ENCODE measurements at regions not wholly inside any gene's neighbourhood (a gene's known extent, or its start where the extent isn't known, plus 50 kb on each side); places are given as distances from the start of the nearest gene placed in this dataset.
"Not testable (repeated sequence)": the region's sequence is repeated elsewhere in the genome, so short reads cannot be mapped to it uniquely, and the experiment has no call there.

DNA sequence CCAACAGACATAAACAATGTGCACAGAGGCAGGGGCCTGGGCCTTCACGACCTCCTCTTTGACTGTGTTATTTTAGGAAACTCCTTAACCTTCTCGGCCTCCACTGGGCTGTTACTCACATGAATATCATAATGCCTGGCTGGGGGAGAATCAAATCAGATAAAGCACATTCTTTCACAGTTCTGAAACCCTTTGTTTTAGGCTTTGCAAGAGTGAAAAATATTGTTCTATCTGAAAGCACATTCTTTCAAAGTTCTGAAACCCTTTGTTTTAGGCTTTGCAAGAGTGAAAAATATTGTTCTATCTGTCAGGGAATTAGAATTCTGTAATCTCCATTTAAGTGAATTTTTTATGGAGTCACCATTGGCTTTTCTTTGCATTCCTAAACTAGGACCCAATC, 50.7 kb upstream of the SYNDIG1 start:
- no peaks in the 10 kb centered on the region for H3K27me3 ChIP-seq (ENCODE audit: control insufficient read depth in 1 of 2, insufficient read depth in 2 of 2, low read length in 2 of 2)
- H3K9ac ChIP-seq (ENCODE audit: low read depth in 1 of 2, low read length in 2 of 2): no peak overlapping the region
- no peaks in the 10 kb centered on the region for H3K36me3 ChIP-seq (ENCODE audit: control insufficient read depth in 1 of 2, insufficient read depth in 2 of 2, low read length in 2 of 2)
- H3K9me3 ChIP-seq (ENCODE audit: control insufficient read depth in 1 of 2, low read length in 2 of 2): peaks cover 3 to 10% of the 10 kb centered on the region in 2 donors
- no peak overlapping the region for H3K27ac ChIP-seq (ENCODE audit: low read depth, low read length)
- no peaks in the 10 kb centered on the region for H3K4me1 ChIP-seq (ENCODE audit: control insufficient read depth in 1 of 2, insufficient read depth in 2 of 2, low read length in 2 of 2)
- H3K4me3 ChIP-seq (ENCODE audit: low read depth in 1 of 2, low read length in 2 of 2): no peak overlapping the region

- Histone ChIP-seq H3K9ac (ENCODE audit: low read depth in 1 of 2, low read length in 2 of 2) (no peak overlapping the region), H3K4me3 (ENCODE audit: low read depth in 1 of 2, low read length in 2 of 2) (no peak overlapping the region), H3K4me1 (ENCODE audit: control insufficient read depth in 1 of 2, insufficient read depth in 2 of 2, low read length in 2 of 2) (no peaks in the 10 kb centered on the region), H3K27me3 (ENCODE audit: control insufficient read depth in 1 of 2, insufficient read depth in 2 of 2, low read length in 2 of 2) (no peaks in the 10 kb centered on the region), H3K36me3 (ENCODE audit: control insufficient read depth in 1 of 2, insufficient read depth in 2 of 2, low read length in 2 of 2) (no peaks in the 10 kb centered on the region), H3K9me3 (ENCODE audit: control insufficient read depth in 1 of 2, low read length in 2 of 2) (peaks cover 3 to 10% of the 10 kb centered on the region in 2 donors), H3K27ac (ENCODE audit: low read depth, low read length) (no peak overlapping the region)
These were observed 51.9 kb upstream of the SYNDIG1 start for GRCh38 chr20:24417485-24417884.

- not testable (repeated sequence) for H3K27me3 ChIP-seq (ENCODE audit: control insufficient read depth in 1 of 2, insufficient read depth in 2 of 2, low read length in 2 of 2); H3K9me3 ChIP-seq (ENCODE audit: control insufficient read depth in 1 of 2, low read length in 2 of 2); H3K4me1 ChIP-seq (ENCODE audit: control insufficient read depth in 1 of 2, insufficient read depth in 2 of 2, low read length in 2 of 2); H3K27ac ChIP-seq (ENCODE audit: low read depth, low read length); H3K9ac ChIP-seq (ENCODE audit: low read depth in 1 of 2, low read length in 2 of 2); H3K36me3 ChIP-seq (ENCODE audit: control insufficient read depth in 1 of 2, insufficient read depth in 2 of 2, low read length in 2 of 2); H3K4me3 ChIP-seq (ENCODE audit: low read depth in 1 of 2, low read length in 2 of 2)
These were observed 54.0 kb upstream of the SYNDIG1 start for GRCh38 chr20:24415444-24415843.

DNA sequence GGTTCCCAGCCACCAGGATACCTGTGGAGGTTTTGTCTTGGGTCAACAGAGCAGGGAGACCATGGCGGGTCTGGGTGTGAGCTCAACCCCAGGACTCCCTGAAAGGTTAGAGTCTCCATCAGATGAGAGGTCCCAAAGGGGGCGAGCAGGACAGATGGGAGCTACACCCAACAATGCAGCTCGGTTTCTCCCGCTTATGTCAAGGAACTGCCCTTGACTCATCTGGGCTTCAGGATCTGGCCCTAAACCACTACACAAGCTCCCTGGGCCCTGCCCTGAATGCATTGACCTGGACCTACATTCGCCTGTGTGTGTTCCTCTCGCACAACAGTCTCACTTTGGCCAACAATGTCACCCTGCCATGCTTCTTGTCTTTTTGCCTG, 57.6 kb upstream of the SYNDIG1 start:
- H3K4me1 ChIP-seq (ENCODE audit: control insufficient read depth in 1 of 2, insufficient read depth in 2 of 2, low read length in 2 of 2): no peaks in the 10 kb centered on the region
- no peaks in the 10 kb centered on the region for H3K36me3 ChIP-seq (ENCODE audit: control insufficient read depth in 1 of 2, insufficient read depth in 2 of 2, low read length in 2 of 2)
- H3K9me3 ChIP-seq (ENCODE audit: control insufficient read depth in 1 of 2, low read length in 2 of 2): peaks cover 0 to 7% of the 10 kb centered on the region in 2 donors
- H3K27ac ChIP-seq (ENCODE audit: low read depth, low read length): no peak overlapping the region
- H3K4me3 ChIP-seq (ENCODE audit: low read depth in 1 of 2, low read length in 2 of 2): no peak overlapping the region
- no peak overlapping the region for H3K9ac ChIP-seq (ENCODE audit: low read depth in 1 of 2, low read length in 2 of 2)
- no peaks in the 10 kb centered on the region for H3K27me3 ChIP-seq (ENCODE audit: control insufficient read depth in 1 of 2, insufficient read depth in 2 of 2, low read length in 2 of 2)

DNA sequence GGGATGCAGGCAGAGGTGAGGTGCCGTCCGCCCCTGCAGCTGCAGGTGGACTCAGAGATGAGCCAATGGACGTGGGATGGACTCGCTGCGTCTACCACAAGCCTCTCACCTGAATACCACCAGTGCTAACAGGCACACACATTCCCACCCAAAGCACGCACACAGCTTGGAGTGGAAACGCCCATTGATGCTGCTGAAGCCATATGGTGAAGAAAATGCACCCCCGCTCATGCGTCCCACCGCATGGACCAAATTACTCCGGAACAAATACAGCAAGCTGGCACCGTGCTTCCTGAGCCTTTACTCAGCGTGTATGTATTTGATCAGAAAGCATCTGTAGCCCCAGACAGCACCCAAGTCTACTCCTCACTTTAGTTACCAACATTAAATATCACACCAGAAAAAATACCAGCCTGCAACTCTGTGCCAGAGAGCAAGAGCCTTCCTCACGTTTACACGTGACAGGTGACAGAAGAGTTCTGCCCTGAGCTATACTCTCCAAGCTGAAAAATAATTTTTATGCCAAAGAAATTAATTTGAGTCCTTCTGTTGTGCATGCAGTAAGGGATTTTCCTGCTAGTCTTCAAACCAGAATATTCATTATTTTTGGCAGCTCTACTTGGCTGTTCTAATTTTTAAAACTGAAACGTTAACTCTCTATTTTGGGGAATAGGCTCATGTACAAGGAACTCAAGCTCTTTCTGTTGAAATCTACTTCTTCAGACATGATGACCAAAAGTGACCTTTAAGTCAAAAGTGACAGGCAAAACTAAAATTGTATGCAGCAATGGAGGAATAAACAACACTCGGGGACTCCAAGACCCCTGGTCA, 58.2 kb upstream of the SYNDIG1 start:
- no peaks in the 10 kb centered on the region for H3K36me3 ChIP-seq (ENCODE audit: control insufficient read depth in 1 of 2, insufficient read depth in 2 of 2, low read length in 2 of 2)
- no peaks in the 10 kb centered on the region for H3K27me3 ChIP-seq (ENCODE audit: control insufficient read depth in 1 of 2, insufficient read depth in 2 of 2, low read length in 2 of 2)
- peaks cover 0 to 2% of the 10 kb centered on the region in 2 donors for H3K9me3 ChIP-seq (ENCODE audit: control insufficient read depth in 1 of 2, low read length in 2 of 2)
- no peak overlapping the region for H3K9ac ChIP-seq (ENCODE audit: low read depth in 1 of 2, low read length in 2 of 2)
- H3K4me3 ChIP-seq (ENCODE audit: low read depth in 1 of 2, low read length in 2 of 2): no peak overlapping the region
- H3K4me1 ChIP-seq (ENCODE audit: control insufficient read depth in 1 of 2, insufficient read depth in 2 of 2, low read length in 2 of 2): no peaks in the 10 kb centered on the region
- no peak overlapping the region for H3K27ac ChIP-seq (ENCODE audit: low read depth, low read length)

DNA sequence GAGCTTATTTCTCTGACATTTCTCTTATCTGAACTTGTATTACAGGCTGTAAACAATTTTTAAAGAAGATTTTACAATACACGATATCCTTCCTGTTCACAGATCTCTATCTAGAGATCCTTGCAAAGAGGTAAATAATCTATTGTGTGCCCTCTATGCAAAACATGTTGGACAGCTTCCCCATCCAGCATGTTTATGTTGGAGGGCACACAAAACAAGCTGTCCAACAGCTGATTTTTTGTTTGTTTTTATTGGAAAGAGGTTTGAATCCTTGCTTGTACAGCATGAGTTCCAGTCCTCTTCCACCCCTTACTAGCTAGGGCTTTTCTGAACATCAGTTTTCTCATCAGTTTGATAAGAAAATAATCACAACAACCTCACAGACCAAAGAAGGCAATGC, 62.3 kb upstream of the SYNDIG1 start:
- H3K4me3 ChIP-seq (ENCODE audit: low read depth in 1 of 2, low read length in 2 of 2): no peak overlapping the region
- no peaks in the 10 kb centered on the region for H3K27me3 ChIP-seq (ENCODE audit: control insufficient read depth in 1 of 2, insufficient read depth in 2 of 2, low read length in 2 of 2)
- no peak overlapping the region for H3K27ac ChIP-seq (ENCODE audit: low read depth, low read length)
- H3K36me3 ChIP-seq (ENCODE audit: control insufficient read depth in 1 of 2, insufficient read depth in 2 of 2, low read length in 2 of 2): no peaks in the 10 kb centered on the region
- H3K4me1 ChIP-seq (ENCODE audit: control insufficient read depth in 1 of 2, insufficient read depth in 2 of 2, low read length in 2 of 2): no peaks in the 10 kb centered on the region
- H3K9ac ChIP-seq (ENCODE audit: low read depth in 1 of 2, low read length in 2 of 2): no peak overlapping the region
- no peaks in the 10 kb centered on the region for H3K9me3 ChIP-seq (ENCODE audit: control insufficient read depth in 1 of 2, low read length in 2 of 2)

DNA sequence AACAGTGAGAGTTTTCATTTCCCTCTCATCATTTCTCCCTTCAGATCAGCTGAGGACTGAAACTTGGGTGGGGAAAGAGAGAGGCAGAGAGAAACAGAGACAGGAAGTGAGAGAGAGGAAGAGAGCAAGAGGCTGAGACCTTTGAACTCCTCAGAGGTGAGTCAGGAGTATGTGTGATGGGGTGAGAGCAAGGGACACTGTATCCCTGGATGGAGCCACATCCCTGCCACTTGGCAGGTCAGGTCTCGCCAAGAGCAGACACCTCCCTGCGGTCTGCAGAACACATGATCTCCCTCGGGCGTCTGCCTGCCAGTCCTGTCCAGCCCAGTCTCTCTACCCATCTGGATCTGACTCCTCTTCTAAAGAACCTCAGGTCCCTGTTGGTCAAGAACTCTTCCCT, 62.7 kb upstream of the SYNDIG1 start:
- Histone ChIP-seq H3K27ac (ENCODE audit: low read depth, low read length) (no peak overlapping the region), H3K9ac (ENCODE audit: low read depth in 1 of 2, low read length in 2 of 2) (no peak overlapping the region), H3K9me3 (ENCODE audit: control insufficient read depth in 1 of 2, low read length in 2 of 2) (no peaks in the 10 kb centered on the region), H3K4me1 (ENCODE audit: control insufficient read depth in 1 of 2, insufficient read depth in 2 of 2, low read length in 2 of 2) (no peaks in the 10 kb centered on the region), H3K27me3 (ENCODE audit: control insufficient read depth in 1 of 2, insufficient read depth in 2 of 2, low read length in 2 of 2) (no peaks in the 10 kb centered on the region), H3K4me3 (ENCODE audit: low read depth in 1 of 2, low read length in 2 of 2) (no peak overlapping the region), H3K36me3 (ENCODE audit: control insufficient read depth in 1 of 2, insufficient read depth in 2 of 2, low read length in 2 of 2) (no peaks in the 10 kb centered on the region)

DNA sequence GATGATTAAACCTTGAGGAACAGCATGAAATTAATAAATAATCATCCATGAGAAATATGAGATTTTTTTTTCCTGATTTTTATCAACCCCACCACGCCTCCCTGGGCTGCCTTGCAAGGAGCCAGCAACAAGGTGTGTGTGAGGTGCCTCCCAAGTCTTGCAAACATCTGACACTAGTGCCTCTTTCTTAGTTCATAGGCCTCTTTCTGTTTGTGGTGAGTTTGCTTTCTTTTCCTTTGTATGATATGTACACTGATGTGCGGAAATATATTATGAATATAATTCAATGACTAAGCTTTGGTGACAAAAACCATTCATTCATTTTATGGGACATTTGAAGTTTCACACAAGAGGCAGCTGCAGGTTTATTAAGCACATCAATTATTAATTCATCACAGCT, 63.2 kb upstream of the SYNDIG1 start:
- no peak overlapping the region for H3K27ac ChIP-seq (ENCODE audit: low read depth, low read length)

GRCh38 chr20:24405810-24406209, 63.6 kb upstream of the SYNDIG1 start:
- H3K4me3 ChIP-seq (ENCODE audit: low read depth in 1 of 2, low read length in 2 of 2): no peak overlapping the region
- H3K27me3 ChIP-seq (ENCODE audit: control insufficient read depth in 1 of 2, insufficient read depth in 2 of 2, low read length in 2 of 2): no peaks in the 10 kb centered on the region
- no peaks in the 10 kb centered on the region for H3K9me3 ChIP-seq (ENCODE audit: control insufficient read depth in 1 of 2, low read length in 2 of 2)
- H3K36me3 ChIP-seq (ENCODE audit: control insufficient read depth in 1 of 2, insufficient read depth in 2 of 2, low read length in 2 of 2): no peaks in the 10 kb centered on the region
- H3K4me1 ChIP-seq (ENCODE audit: control insufficient read depth in 1 of 2, insufficient read depth in 2 of 2, low read length in 2 of 2): no peaks in the 10 kb centered on the region
- no peak overlapping the region for H3K27ac ChIP-seq (ENCODE audit: low read depth, low read length)
- no peak overlapping the region for H3K9ac ChIP-seq (ENCODE audit: low read depth in 1 of 2, low read length in 2 of 2)

More for the DNA sequence above, 63.2 kb upstream of the SYNDIG1 start:
- Histone ChIP-seq H3K9me3 (ENCODE audit: control insufficient read depth in 1 of 2, low read length in 2 of 2) (no peaks in the 10 kb centered on the region), H3K27me3 (ENCODE audit: control insufficient read depth in 1 of 2, insufficient read depth in 2 of 2, low read length in 2 of 2) (no peaks in the 10 kb centered on the region), H3K36me3 (ENCODE audit: control insufficient read depth in 1 of 2, insufficient read depth in 2 of 2, low read length in 2 of 2) (no peaks in the 10 kb centered on the region), H3K4me1 (ENCODE audit: control insufficient read depth in 1 of 2, insufficient read depth in 2 of 2, low read length in 2 of 2) (no peaks in the 10 kb centered on the region), H3K9ac (ENCODE audit: low read depth in 1 of 2, low read length in 2 of 2) (no peak overlapping the region), H3K4me3 (ENCODE audit: low read depth in 1 of 2, low read length in 2 of 2) (no peak overlapping the region)

DNA sequence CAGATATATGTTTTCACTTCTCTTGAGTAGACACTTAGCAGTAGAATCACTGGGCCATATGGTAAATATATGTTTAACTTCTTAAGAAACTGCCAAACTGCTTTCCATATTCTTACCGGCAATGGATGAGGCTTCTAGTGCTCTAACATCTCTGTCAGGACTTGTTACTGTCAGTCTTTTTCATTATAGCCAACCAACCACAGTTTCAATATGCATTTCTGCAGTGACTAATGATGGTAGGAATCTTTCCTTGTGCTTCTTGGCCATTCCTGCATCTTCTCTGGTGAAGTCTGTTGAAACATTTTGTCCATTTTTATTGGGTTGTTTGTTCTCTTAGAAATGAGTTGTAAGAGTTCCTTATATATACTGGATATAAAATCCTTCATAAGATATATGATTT, 66.0 kb upstream of the SYNDIG1 start:
- Histone ChIP-seq H3K9ac (ENCODE audit: low read depth in 1 of 2, low read length in 2 of 2) (no peak overlapping the region), H3K4me3 (ENCODE audit: low read depth in 1 of 2, low read length in 2 of 2) (no peak overlapping the region), H3K27me3 (ENCODE audit: control insufficient read depth in 1 of 2, insufficient read depth in 2 of 2, low read length in 2 of 2) (no peaks in the 10 kb centered on the region), H3K9me3 (ENCODE audit: control insufficient read depth in 1 of 2, low read length in 2 of 2) (no peaks in the 10 kb centered on the region), H3K27ac (ENCODE audit: low read depth, low read length) (no peak overlapping the region), H3K4me1 (ENCODE audit: control insufficient read depth in 1 of 2, insufficient read depth in 2 of 2, low read length in 2 of 2) (no peaks in the 10 kb centered on the region), H3K36me3 (ENCODE audit: control insufficient read depth in 1 of 2, insufficient read depth in 2 of 2, low read length in 2 of 2) (no peaks in the 10 kb centered on the region)

All from duodenal mucosa (tissue), 2 donors.